T47D (cell line): ENCODE measurements at regions not wholly inside any gene's neighbourhood (a gene's known extent, or its start where the extent isn't known, plus 50 kb on each side); places are given as distances from the start of the nearest gene placed in this dataset.
A peak's percentile ranks its signal among the peaks of the same experiment; 100 is the strongest.

Experiments used
- DNase-seq, 2 experiments: peaks; one replicate each; pipeline versions ENCODE4 v3.0.0 to v3.0.0-alpha.2; 2011 to 2012; ENCODE audit warnings: low read depth in 1 of 2, low spot score in 1 of 2
- JUND ChIP-seq: IDR thresholded peaks from 2 replicates; pipeline ENCODE4 v1.6.1; 2012; ENCODE audit warnings: low read depth
- in situ Hi-C: cut with HindIII; loops from 2 replicates; pipeline ENCODE4 v1.10.0; 2016; ENCODE audit warnings: low sequenced_read_pairs, low pct_unique_long_range_greater_than_20kb

- in situ Hi-C loops, result no loop called here
- no peak for TF ChIP-seq JUND
- DNase-seq, result no peak
Observed at GRCh38 chr4:82046796-82047195, 327.0 kb downstream of the HNRNPD start.

- in situ Hi-C loops, result no loop called here
- TF ChIP-seq JUND, result no peak
- DNase-seq, result no peak
Observed at GRCh38 chr4:82045267-82045666, 328.5 kb downstream of the HNRNPD start.

- in situ Hi-C loops, result no loop called here
- TF ChIP-seq JUND, result no peak
- peak; percentile 9 to 52 for DNase-seq
Observed at GRCh38 chr4:82044141-82044993, 329.4 kb downstream of the HNRNPD start.

DNA sequence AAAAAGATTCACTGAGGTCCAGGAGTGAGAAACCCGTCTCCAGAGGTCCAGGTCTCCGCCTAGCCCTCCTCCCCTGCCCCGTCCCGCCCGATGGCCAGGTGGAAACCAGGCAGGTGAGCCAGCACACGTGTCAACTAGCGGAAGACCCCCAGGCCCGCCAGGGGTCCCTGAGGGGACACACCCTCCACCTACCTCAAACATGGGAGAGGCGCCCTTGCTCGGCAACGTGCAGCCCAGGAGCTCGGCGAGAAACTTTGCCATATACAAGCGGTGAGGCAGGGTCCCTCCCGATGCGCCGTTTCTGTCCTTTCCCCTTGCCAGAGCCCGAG lies 330.0 kb downstream of the HNRNPD start:
- in situ Hi-C loops, result no loop called here

DNA sequence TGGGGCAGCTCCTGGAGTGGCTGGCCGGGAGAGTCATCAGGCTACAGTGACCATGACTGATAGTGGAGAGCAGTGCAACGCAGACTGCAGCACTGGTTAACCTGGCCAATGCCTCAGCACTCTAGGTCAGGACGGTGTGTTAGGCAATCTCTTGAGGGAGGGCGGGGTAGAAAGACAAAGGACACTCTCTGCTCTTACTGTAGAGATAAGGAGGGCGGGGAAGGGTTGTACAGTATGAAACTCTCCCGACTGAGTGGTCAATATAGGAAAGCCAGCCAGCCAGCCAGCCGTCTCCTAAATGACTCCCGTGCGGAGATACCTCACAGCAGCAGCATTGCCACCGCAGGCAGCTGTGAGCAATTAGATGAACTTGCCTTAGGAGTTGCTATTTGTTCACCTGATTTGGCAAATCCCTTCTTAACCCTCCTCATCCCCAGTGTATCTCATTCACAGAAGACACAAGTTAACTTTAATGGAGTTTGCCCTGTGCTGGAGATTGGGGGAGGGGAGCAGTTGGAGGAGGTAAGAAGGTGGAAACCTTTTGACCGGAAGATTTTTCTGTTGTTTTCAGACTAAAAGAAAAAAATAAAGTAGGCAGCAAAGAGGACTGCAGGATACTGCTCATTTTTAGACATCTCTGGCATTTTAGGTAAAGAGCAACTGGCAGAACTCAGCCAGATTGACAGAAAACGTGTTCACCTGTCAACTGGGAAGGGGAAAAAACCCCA lies 330.5 kb downstream of the HNRNPD start:
- DNase-seq, result no peak
- no peak for TF ChIP-seq JUND
- in situ Hi-C loops, result no loop called here

More for the DNA sequence above, 330.0 kb downstream of the HNRNPD start:
- no peak for TF ChIP-seq JUND
- no peak for DNase-seq

DNA sequence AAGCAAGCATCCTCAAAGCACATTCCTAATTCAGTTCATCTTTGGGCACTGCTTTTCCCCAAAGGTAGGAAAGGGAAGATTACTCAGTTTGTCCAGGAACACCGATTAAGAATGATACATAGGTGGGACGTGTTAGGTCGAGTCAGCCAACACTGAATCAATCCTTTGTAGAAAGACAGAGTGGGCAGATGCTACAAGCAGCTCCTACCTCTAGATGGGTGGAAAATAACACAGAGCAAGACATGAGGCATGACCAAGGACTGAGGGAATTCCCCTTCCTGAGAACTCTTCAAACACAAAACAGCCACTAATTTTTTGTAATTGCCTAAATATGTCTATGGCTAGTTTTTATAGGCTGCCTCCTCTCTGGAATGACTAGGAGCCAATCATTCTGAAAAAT lies 331.7 kb downstream of the HNRNPD start:
- DNase-seq, result no peak
- no peak for TF ChIP-seq JUND
- in situ Hi-C loops, result no loop called here

GRCh38 chr4:82038936-82039335 lies 334.9 kb downstream of the HNRNPD start:
- no peak for TF ChIP-seq JUND
- no peak for DNase-seq
- in situ Hi-C loops, result no loop called here

- no peak for TF ChIP-seq JUND
- DNase-seq, result no peak
- in situ Hi-C loops, result no loop called here
Observed at GRCh38 chr4:82036181-82036580, 337.6 kb downstream of the HNRNPD start.

GRCh38 chr4:82034878-82035277 lies 338.9 kb downstream of the HNRNPD start:
- in situ Hi-C loops, result no loop called here
- TF ChIP-seq JUND, result no peak

GRCh38 chr4:82033862-82034261 lies 339.9 kb downstream of the HNRNPD start:
- TF ChIP-seq JUND, result no peak
- in situ Hi-C loops, result no loop called here

More at GRCh38 chr4:82034878-82035277, 338.9 kb downstream of the HNRNPD start:
- no peak for DNase-seq

GRCh38 chr4:82031376-82031927 lies 342.3 kb downstream of the HNRNPD start:
- DNase-seq, result no peak
- in situ Hi-C loops, result no loop called here
- no peak for TF ChIP-seq JUND

More at GRCh38 chr4:82033862-82034261, 339.9 kb downstream of the HNRNPD start:
- DNase-seq, result no peak

- peak; percentile 21 to 66 for DNase-seq
- in situ Hi-C loops, result no loop called here
Observed at GRCh38 chr4:82017680-82018079, 356.1 kb downstream of the HNRNPD start.

GRCh38 chr4:82005158-82005557 lies 368.6 kb downstream of the HNRNPD start:
- no peak for TF ChIP-seq JUND
- DNase-seq, result peak in 1 of 2 experiments; percentile 65
- in situ Hi-C loops, result no loop called here

More at GRCh38 chr4:82017680-82018079, 356.1 kb downstream of the HNRNPD start:
- TF ChIP-seq JUND, result no peak
